GM19025 (cell line): ENCODE measurements at regions not wholly inside any gene's neighbourhood (a gene's known extent, or its start where the extent isn't known, plus 50 kb on each side); places are given as distances from the start of the nearest gene placed in this dataset.

Source experiments
- ATAC-seq: cut with Tn5 transposase; IDR thresholded peaks from one replicate; pipeline ENCODE4 v1.9.1; 2021; ENCODE audit warnings: mild to moderate bottlenecking, low read depth, moderate library complexity; ENCODE audit not compliant: unreplicated experiment

DNA sequence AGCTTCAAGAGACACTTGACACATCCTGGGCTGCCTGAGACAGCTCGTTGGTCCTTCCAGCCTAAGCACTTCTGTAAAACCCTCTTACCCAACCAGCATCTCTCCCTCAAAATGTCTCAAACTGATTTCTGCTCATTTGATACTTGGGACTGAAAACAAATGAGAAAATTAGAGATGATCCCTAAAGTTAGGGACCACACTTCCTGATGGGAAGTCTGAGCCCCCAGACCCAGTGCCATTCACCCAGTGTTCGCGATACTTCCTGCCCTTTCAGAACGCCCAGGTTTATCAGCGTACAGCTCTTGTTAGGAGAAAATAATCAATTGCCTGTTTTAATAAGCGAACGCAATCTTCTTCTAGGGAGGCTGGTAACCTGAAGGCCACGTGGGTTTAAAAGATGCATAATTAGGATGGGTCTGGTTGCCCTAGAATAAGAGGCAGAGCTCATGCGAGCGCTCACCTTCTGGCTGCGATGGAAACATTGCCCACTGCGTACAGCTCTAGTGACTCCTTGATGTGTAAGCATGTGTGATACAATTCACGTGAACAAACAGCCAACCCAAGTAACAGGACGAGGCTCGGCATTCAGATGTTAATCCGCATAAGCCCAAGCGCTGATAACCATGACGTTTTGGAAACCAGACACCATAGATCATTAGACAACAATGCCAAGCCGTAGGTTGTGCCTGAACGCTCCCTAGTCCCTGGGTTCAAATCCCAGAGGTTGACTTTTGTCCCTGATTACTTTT is 213.1 kb downstream of the FOXL1 start:
- no peak for ATAC-seq

DNA sequence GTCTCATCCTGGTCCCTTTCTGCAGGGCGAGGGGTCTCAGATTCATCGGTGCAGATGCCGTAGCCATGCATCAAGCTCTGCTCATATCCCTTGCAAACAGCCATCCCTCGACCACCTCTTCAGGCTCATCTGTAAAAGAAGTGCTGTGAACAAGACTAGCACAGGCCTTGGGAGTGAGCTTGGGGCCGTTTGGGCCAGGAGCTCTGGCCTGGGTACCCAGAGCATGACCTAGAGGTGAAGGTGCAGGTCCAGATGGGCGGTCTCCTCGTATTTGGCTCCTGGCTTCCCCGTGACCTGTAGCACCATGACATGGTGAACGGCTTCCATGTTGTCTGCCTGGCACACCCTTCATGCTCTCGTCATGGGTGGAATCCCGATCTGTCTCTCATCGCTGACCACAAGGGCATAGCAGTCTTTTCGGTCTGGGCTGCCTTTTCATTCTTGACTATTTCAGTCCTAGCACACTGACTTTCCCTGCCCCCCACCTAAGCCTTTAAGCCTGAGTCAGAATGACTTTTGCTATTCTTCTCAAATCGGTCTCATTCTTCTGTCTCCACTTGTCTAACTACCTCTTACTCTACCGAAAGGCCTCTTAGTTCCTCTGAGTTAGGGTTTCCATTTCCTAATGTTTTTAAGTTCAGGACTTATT is 216.0 kb downstream of the FOXL1 start:
- no peak for ATAC-seq

DNA sequence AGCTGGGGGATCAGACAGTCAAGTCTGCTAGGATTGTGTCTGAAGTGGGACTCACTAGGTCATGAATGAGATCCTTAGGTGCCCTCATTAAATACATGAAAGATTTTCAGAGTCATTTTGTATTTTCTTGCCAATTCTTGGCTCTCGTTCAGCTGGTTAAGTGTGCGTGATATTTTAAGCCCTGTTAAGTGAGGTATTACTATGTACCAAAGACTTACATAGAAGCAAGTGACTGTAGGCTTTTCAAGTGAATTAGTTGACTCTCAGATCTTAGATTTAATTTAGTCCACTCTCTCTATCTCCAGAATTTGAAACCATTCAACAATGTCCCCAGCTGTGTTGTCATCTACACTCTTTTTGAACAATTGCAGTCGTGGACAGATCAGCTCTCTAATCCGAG is 219.4 kb downstream of the FOXL1 start:
- no peak for ATAC-seq

DNA sequence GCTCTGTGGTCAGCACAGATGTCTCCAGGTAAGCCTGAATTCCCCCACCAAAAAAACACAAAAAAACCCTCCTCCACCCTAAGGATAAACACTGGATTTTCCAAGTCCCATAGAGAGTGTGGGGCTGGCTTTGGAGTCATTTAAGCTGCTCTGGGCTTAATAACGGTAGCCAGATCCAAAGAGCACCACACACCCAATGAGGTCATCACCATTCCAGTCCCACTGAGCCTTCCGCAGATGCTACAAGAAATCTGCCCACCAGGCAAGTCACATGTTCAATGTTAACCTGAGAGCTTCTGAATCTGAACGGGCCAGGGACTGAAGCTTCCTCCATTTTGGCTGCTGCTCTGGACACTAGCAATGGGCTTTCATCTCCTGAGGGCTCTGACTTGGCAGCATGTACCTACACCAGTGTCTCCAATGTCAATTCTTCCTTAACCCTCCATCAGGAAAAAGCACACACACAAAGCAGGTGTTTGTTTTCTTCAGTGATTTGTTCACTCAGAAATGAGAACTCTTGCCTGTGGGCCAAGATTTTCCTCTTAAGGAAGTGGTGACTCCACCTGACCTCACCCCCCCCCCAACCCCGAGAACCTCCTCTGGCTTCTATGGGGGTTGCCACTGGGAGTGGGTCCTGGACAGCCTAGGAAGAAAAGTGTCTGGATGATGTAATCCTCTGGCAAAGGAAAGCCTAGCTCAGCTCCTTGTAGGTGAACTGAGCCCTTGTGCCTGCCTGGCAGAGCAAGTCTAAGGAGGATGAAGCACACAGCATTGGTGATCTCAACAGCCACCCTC is 220.1 kb downstream of the FOXL1 start:
- no peak for ATAC-seq

DNA sequence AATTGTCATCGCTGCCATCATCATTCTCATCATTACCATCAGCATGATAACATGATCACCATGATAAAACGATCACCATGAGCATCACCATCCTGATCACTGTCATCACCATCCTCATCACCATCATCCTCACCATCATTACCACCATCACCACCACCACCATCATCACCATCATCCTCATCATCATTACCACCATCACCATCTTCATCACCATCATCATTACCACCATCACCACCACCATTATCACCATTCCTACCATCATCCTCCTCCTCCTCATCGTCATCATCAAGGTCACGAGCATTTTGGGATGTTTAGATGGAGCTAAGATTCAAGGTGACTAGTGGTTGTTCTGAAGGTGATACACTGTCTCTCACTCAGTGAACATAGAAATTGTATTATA is 221.0 kb downstream of the FOXL1 start:
- no peak for ATAC-seq

DNA sequence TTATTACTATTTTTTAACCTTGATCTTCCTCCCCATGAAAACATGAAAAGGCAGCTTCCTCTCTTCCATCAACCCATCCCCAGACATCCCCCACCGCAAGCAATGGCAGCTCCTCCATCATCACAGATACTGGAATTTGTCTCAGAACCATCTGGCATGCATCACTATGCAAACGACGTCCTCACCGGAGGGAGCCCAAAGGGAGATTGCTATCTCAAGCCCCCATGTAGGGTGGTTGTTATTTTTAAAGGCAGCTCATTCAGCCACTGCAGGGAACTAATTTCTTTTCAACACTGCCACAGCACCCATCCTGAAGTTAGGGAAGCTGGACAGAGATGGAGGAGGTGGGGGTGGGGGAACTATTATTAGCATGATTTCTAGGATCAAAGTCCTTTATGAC is 222.5 kb downstream of the FOXL1 start:
- ATAC-seq: no peak

DNA sequence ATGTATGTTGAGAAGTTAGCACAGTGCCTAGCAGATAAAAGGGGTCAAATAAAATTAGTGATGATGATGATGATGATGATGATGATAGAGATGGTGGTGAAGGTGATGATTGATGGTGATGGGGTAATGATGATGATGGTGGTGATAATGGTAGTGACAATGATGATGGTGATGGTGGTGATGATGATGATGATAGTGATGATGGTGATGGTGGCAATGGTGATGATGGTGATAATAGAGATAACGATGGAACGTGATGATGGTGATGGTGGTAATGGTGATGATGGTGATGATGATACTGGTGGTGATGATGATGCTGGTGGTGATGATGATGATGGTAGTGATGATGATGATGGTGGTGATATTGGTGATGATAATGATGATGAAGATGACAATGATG is 223.7 kb downstream of the FOXL1 start:
- no peak for ATAC-seq

DNA sequence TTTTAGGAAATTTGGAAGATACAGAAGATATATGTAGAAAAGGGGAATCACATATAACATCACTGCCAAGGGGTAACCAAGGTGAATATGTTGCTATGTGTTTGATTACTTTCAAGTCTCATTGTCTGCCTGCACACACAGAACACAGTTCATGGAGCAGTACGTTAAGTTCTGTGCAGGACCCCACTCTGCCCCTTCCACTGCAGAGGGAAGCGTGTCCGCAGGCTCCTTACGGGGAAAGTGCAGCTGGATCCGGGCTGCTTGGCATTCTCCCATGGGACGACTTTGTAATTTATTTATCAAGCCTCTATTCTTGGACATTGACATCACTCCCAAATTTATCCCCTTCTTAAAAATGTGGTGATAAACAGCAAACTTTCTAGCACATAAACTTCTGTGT is 226.8 kb downstream of the FOXL1 start:
- no peak for ATAC-seq

DNA sequence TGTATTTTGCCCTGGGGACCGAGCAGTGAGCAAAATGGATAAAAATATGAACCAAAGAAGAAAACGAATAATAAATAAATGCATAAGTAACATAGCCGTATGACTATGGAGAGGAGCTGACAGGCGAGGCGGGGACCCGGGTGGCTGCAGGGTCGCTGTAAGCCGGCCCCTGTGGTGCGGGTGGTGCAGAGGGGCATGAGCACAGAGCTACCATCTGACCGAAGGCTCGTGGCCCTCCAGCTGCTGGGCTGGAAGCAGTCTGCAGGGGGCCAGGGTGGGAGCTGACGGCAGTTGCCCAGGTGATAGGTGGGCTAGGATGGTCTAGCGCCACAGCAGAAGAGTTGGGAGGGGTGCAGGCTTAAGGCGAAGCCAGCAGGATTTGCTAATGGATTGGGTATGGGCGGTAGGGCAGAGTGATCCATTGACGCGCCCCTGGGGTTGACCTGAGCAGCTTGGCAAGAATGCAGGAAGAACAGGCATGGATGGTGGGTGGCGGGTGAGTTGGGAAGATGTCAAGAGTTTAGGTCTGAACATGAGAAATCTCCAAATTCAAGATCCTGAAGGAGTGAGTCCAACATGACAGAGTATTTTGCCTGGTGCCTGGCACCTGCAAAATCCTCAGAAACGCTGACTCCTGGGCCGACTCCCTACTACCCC is 228.0 kb downstream of the FOXL1 start:
- ATAC-seq: no peak

DNA sequence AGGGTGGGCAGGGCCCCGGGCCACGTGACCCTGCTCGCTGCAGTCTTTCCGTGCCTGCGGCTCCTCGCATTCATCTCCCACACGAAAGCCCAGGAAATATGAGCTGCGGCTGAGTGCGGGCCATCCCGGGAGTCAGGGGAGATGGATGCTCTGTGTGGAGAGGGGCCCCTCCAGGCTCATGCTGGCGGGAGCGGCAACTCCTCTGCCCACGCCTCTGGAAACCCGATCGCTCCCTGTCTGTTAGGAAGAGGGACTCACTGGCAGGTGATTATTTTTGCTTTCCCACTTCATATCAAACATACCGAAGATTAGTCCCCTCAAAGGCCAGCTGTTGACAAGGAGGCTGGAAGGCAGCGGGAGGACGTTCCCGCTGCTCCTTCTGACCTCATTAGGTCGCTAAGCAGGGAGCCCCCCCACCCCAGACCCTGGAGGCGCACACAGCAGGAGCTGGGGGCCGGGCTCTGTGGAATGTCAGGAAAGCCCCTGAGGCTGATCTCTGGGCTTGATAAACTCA is 228.5 kb downstream of the FOXL1 start:
- no peak for ATAC-seq

DNA sequence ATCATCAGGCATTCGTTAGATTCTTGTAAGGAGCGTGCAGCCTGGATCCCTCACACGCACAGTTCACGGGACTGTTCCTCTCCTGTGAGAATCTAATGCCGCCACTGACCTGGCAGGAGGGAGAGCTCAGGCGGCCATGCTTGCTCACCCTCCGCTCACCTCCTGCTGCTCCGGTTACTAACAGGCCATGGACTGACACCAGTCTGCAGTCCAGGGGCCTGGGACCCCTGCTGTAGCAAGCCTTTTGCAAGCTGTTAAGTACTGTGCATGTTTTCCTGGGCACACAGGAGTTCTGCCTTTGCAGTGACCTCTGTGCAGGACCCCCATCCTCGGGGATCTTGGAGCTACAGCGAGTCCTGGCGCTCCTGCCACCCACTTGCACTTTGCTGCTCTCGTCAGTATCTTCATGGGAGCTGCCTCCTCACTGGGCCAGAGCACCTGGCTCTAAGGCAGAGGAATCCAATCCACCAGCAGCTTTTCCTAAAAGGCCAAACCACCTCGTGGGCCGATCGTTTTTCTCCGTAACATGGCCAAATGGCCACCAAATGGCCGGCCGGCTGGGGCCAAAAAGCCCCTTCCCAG is 230.6 kb downstream of the FOXL1 start:
- no peak for ATAC-seq

DNA sequence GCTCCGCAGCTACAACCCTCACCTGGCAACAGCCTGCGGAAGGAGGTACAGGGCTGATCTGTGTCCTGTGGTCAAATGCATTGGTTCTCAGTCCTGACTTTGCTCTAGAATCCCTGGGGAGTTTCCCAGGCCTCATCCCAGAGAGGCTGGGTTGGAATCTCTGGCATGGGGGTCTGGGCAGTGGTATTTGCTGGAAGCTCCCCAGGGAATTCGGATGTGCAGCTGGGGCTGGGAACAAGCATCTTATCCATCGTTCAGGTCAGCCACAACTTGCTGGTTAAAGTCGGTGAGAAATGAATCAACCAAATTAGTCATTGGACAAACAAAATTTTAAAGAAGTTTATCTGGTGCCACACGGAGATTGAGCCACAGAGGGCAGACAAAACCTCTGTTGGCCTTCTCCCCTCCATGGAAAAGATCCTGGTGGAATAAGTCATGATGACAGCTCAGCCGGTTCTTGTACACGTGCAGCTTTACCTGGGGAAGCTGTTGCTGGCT is 231.2 kb downstream of the FOXL1 start:
- ATAC-seq: no peak

DNA sequence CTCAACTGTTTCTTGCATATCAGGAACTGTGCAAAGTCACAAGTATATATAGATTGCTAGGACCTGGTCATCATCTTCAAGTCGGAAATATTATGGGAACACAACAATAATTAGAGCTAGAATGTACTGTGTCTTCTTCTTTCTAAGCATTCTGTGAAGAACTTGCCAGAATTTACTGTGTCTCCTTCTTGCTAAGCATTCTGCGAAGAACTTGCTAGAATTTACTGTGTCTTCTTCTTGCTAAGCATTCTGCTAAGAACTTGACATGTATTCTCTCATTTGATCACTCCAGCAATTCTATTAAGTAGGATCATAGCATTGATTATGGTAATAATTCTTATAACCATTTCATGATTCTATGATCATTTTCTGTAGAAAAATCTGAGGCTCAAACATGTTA is 231.7 kb downstream of the FOXL1 start:
- no peak for ATAC-seq

DNA sequence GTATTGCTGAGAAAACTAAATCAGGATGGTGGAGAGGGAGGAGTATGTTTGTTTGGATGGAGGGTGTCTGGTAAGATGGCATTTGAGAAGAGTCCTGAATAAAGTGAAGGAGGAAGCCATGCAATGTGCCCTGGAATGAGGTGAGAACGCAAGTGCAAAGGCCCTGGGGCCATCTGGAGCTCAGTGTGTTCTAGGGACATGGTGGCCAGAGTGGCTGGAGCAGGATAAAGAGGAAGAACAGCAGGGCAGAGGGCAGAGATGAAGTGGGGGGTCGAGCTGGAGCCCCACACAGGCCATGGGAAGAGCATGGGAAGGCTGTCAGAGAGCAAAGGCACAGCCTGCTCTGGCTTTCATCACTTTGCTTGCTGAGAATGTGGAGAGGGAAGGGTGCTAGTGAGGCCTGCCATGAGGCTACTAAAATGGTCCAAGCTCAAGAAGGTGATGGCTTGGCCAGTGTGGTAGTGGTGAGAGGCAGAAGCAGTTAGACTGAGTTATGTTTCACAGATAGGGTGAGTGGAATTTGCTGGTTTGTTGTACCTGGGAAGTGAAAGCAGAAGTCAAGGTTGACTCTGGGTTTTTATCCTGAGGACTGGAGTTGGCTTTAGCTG is 234.1 kb downstream of the FOXL1 start:
- no peak for ATAC-seq

DNA sequence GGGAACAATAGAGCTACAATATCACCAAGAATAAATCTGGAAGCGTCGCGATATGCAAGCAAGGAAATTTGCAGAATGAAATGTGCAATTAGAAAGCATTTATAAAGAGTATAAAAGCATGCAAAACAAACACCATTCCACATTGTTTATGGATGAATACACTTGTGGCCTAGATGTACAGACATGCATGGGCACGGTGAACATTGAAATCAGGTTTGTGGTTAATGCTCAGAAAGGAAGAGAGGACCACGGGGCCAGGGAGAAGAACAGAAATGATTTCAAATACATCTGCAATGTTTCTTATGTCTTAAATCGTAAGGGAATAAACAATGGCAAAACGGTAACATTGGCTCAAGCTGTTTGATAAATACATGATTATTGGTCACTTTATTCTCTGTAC is 235.9 kb downstream of the FOXL1 start:
- no peak for ATAC-seq

DNA sequence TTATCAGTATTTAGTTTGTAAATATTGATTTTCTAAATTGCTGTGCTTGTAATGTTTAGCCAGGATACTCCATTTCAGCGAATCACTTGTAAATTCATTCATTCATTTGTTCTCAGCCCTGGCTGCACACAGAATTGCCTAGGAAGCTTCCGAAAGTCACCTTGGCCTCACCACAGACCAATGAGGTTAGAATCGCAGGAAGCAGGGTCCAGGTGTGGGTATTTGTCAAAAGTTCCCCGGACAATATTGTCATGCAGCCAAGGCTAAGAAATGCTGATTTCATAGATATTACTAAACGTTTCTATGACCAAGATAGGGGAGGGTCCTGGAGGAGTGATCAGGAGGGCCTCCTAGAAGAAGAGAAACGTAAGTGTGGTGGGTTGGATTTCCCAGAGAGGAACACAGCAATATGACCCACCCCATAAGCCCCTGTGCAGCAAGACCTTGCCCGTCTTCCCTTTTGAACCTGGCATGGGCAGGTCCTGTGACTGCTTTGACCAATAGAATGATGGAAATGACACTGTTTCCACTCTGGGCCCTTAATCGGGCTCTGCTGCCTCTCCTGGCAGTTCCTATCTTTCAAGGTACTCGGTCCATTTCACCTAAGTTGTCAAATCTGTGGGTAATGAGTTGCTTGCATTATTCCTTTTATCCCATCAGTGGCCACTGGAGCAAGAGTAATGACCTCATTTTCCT is 238.7 kb downstream of the FOXL1 start:
- ATAC-seq: no peak

DNA sequence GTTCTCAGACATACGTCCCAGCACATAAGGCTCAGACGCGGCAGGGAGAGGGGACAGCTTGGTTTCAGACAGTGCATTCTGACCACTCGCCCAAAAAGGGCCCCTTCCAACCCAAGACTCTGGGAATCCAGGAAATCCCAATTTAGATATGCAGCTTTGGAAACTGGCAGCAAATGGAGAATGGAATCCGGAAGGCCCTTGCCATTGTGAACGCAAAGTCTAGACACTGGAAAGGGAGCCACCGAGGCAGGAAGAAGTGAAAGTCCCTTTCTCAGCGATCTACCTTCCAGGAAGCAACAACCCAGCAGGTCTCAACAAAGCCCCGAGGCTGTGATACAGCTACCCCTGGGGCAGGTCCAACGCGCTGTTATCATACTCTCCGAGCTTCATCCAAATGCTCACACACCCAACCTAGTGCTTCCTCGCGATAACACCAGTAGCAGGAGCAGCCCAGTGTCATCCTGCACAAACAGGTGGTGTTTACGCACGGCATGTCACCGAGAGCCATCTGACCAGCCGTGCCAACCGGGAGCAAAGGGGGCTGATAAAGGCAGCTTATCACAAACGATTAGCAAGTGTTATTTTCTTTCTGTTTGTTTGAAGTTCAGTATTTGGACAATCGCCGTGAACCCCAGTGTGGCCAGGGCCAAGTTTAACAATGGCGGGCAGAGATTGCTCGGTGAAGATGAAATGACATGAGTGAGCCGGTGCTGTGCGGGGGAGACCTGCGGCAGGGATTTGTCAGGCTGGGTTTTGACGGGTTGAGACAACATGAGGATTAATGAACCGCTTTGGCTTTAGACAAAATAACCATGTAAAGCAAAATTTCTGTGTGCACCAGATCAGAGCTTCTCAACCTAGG is 240.6 kb downstream of the FOXL1 start:
- no peak for ATAC-seq

DNA sequence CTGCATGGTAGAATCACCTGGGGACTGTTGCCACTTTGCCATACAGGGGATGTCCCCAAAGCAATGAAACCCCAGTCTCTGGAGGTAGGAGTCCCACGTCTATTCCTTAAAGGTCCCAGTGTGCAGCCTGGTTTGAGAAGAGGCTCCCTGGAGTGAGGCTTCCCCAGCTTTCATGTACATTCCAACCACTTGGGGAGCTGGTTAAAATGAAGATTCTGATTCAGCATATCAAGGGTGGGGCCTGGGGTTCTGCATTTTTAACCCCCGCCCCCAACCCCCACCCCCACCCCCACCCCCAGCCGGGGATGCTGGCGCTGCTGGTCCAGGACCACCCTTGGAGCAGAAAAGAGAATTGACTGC is 241.2 kb downstream of the FOXL1 start:
- no peak for ATAC-seq

DNA sequence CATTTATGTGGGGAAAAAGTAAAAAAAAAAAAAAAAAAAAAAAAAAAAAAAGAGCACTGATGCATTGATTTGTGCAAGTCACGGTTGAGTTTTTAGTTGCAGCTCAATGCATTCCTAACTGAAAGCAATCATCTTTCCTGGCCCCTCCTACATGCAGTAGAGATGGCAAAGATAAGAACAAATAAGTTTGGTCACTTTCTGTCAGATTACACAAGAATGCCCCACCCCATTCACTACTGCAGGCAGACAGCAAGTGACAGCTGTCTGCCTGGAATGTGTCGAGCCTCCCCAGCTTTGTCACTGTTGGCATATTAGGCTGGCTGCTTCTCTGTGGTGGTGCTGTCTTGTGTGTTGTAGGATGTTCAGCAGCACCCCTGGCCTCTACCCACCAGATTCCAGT is 243.5 kb downstream of the FOXL1 start:
- ATAC-seq: no peak
